MM.1S (cell line): ENCODE measurements at regions not wholly inside any gene's neighbourhood (a gene's known extent, or its start where the extent isn't known, plus 50 kb on each side); places are given as distances from the start of the nearest gene placed in this dataset.

Experiments
- CTCF ChIP-seq: fragments of 300-600 bp; sonication (generic); IDR thresholded peaks from 2 replicates; pipeline ENCODE4 v1.5.1; 2016; ENCODE audit warnings: antibody characterized with exemption, low read length, mixed read lengths
- EZH2 ChIP-seq: fragments of 300-600 bp; sonication (generic); optimal IDR thresholded peaks from 2 replicates; pipeline ENCODE3; 2017; ENCODE audit warnings: low read depth, mild to moderate bottlenecking, antibody characterized with exemption, low read length, mixed read lengths

GRCh38 chr11:97361812-97362378, 972.1 kb downstream of the JRKL start:
- TF ChIP-seq CTCF (no peak), EZH2 (no peak)
